OCI-M1 (cell line): ENCODE measurements at regions not wholly inside any gene's neighbourhood (a gene's known extent, or its start where the extent isn't known, plus 50 kb on each side); places are given as distances from the start of the nearest gene placed in this dataset.
"Not testable (repeated sequence)": the region's sequence is repeated elsewhere in the genome, so short reads cannot be mapped to it uniquely, and the experiment has no call there.

Experiments
- DNase-seq: peaks from one replicate; lab custom pipeline; 2025; lab: John Stamatoyannopoulos, UW

DNA sequence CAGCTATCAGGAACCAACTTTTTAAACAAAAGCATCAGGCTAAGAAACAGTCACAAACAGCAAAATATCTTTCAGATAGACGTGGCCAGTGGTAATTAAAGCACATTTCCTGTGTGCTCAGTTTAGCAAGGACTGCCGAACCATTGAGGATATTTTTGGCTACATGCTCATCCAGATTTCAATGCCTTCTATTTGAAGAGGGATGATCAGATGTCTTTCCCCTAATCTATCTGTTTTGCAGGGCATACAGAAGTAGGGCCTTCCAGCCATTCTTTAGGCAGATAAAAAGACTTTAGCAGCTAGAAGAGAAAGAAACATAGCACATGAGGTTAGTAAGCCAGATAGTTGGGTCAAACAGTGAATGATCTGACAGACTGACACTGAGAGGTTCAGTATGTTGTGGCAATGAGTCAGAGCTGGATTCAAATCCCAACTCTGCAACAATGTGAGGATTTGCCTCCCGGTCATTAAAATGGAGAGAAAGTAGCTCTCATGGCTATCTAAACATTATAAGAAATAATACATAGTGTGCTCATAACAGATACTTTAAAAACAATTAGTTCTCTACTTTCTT lies 100.0 kb upstream of the PRKG2 start:
- peak; percentile 49 for DNase-seq

DNA sequence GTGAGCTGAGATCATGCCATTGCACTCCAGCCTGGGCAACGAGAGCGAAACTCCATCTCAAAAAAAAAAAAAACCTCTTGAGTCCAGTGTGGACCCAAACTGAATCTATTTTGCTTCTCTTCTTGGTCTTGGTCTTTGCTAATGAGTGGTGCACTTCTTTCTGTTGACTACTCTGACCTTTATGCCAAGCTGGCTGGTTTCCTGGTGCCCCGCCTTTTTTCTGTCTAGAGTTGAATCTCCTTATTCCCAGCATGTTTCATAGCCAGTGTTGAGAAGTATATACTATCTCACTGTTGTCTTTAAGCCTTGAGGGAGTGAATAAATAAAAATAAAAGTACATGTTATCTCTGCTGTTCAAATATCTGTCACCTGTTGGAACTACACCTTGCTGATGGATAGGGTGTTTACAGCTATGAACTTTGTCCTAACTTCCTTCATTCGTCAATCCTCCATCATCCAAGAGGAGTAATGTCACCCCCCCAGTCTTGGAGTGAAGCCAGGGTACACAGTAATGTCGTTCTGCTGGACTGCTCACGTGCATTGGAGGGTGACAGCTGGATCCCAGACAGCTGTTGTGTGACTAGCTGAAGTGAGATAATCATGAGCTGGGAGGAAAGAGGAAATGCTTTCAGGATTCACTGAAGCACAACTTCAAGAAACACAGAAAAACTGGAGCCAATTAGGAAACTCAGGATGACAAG lies 99.3 kb upstream of the PRKG2 start:
- DNase-seq: peak; percentile 77

DNA sequence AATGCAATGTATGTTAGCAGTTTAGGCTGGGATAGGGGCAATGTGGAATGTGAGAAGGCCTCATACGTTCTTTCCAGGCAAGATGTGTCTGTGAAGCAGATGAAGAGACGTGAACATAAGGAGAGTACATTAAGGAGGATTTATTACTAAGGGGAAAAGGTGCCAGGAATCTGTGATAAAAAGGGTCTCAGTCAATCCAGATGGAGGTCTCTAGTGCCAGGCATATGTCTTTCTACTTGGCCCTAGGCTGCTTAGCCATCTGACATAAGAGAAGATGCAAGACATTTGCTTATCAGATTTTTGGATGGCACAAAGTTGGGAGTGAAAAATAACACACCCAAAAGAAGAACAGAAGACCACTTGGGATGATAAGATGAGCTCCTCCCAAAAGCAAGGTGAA lies 93.0 kb upstream of the PRKG2 start:
- no peak for DNase-seq

DNA sequence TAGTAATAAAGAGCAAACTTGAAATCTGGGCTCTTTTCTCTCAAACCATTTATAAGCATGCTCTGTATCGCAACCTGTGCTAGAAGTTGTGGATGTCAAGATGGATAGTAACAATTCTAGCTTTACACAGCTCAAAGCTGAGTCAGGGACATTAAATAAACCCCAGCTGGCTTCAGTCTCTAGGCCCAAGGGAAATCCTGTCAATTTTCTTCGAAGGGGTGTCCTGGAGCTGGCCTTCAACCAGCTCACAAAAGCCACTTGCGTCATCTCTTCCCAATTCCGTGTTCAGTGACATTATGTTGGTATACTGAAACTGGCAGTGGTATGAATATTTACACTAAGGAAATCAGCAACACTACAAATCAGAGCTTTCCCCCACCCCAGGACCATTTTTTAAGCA lies 89.8 kb upstream of the PRKG2 start:
- DNase-seq: no peak

DNA sequence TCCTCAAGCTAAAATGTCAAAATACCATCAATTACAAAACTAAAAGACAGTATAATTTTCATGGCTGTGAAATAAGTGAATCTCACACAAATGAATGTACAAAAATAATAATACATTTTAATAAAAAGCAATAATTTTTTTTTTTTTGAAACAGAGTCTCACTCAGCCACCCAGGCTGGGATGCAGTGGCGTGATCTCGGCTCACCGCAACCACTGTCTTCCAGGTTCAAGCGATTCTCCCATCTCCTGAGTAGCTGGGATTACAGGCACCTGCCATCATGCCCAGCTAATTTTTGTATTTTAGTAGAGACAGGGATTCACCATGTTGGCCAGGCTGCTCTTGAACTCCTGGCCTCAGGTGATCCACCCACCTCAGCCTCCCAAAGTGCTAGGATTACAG lies 85.3 kb upstream of the PRKG2 start:
- not testable (repeated sequence) for DNase-seq

DNA sequence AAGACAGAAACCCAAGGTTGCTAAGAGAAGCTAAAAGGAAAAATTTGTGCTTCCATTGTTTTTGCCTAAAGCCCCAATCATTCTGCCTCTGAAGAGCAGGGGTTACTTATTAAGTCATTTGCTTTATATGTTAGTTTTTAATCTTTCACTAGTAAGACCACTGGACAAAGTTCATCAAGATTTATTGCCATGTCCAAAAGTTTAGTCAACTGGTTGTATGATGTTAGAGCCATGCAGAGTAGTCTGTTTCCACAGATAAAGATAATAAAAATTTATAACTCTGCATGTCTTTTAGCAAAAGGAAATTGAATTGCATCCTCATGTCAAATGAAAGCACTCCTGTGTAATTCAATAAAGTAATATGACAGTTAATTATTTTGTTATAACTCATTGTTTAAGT lies 75.8 kb upstream of the PRKG2 start:
- no peak for DNase-seq

DNA sequence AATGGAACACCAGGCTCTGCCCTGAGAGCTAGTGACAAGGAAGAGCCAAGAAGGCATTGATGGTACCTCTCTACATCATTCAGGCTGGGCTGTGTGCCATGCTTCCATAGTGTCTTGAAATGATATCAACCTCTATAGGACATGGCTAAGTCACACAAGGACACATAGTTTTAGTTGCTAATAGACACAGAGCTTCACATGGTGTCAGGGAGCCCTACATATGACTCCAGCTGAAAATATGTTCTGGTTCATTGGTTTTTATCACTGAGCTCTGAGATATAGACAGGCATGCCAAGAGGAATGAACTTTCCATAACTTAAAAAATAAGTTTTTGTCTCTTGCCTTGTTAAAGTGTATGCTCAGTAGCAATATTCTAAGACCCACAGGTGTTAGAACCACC lies 72.1 kb upstream of the PRKG2 start:
- DNase-seq: no peak

DNA sequence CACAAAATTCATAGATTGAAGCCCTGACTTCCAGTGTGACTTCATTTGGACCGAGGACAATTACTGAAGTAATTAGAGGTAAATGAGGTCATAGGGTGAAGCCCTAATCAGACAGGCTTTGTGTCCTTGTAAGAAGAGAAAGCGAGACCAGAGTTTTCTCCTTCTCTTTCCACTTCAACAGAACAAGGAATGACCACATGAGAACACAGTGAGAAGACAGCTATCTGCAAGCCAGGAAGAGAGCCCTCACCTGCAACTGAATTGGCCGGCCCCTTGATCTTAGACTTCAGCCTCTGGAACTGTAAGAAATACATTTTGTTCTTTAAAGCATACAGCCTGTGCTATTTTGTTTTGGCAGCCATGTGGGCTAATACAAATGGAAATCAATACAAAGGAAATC lies 67.1 kb upstream of the PRKG2 start:
- no peak for DNase-seq

DNA sequence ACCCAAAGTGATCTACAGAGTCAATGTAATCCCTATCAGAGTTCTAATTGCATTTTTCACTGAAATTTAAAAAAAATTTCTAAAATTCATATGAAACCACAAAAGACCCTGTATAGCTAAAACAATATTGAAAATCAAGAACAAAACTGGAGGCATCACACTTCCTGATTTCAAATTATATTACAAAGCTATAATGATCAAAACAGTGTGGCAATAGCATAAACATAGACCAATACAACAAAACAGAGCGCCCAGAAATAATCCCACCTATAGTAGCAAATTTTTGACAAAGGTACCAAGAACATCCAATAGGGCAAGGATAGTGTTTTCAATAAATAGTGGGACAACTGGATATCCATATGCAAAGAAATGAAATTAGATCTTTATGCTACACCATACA lies 59.4 kb upstream of the PRKG2 start:
- no peak for DNase-seq

DNA sequence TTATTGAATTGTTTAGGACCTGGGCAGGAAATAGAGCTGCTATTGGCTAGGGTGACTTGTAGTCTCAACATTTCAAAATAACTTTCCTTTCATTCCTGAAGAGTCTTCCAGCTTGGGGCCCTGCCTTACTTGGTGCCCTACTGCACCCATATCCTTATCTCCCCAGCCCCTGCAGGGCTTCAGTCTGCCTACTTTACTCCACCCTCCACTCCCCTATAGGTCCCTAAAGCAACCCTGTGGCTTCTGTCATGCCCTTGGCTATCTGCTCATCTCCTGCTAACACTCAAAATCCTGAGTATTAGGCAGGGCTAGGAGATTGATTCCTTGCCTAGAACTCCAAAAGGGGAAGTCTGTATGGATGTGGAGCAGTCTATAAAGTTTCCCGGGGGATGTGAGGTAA lies 57.6 kb upstream of the PRKG2 start:
- DNase-seq: peak; percentile 19
